Keratinocyte (primary cell): ENCODE measurements at regions not wholly inside any gene's neighbourhood (a gene's known extent, or its start where the extent isn't known, plus 50 kb on each side); places are given as distances from the start of the nearest gene placed in this dataset.

Source experiments
- EZH2 ChIP-seq: IDR thresholded peaks from one replicate; pipeline ENCODE4 v1.6.1; 2012; ENCODE audit warnings: inconsistent platforms, mild to moderate bottlenecking, low read length, moderate library complexity
- TF ChIP-seq, protein P1 (sequence below), 3 experiments: IDR thresholded peaks in 1 of 3; conservative IDR thresholded peaks in 1 of 3; optimal IDR thresholded peaks in 1 of 3; 2 replicates in 2 of 3; 3 replicates in 1 of 3; pipeline versions ENCODE3 to v1.5.1; 2011; ENCODE audit warnings: low read length in 3 of 3, mild to moderate bottlenecking in 3 of 3, moderate library complexity in 2 of 3, control low read depth in 1 of 3, inconsistent platforms in 1 of 3; ENCODE audit not compliant: insufficient read depth in 2 of 3; ENCODE audit errors: extremely low read depth in 1 of 3

DNA sequence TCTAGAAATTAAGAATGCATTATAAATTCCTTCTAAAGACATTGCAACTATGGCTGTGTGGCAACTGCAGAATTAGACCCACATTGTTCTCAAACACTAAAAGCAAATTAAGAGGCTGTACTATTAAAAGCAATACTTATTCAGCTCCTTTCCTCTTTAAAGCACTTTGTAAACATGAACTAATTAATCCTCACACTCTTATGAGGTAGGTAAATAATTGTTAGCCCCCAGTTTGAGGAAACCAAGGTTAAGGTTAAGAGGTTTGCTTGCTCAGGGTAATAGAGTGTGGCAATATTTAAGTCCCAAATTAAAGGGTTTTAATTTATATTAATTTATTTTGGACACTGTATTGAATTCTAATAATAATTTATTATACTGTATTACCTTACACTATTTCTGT, 553.8 kb downstream of the LRRIQ3 start:
- TF ChIP-seq, protein P1, sequence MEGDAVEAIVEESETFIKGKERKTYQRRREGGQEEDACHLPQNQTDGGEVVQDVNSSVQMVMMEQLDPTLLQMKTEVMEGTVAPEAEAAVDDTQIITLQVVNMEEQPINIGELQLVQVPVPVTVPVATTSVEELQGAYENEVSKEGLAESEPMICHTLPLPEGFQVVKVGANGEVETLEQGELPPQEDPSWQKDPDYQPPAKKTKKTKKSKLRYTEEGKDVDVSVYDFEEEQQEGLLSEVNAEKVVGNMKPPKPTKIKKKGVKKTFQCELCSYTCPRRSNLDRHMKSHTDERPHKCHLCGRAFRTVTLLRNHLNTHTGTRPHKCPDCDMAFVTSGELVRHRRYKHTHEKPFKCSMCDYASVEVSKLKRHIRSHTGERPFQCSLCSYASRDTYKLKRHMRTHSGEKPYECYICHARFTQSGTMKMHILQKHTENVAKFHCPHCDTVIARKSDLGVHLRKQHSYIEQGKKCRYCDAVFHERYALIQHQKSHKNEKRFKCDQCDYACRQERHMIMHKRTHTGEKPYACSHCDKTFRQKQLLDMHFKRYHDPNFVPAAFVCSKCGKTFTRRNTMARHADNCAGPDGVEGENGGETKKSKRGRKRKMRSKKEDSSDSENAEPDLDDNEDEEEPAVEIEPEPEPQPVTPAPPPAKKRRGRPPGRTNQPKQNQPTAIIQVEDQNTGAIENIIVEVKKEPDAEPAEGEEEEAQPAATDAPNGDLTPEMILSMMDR (optimal IDR thresholded peaks at IDR 0.05 in 1 of 3, IDR thresholded peaks at IDR 0.05 in 1 of 3, conservative IDR thresholded peaks at IDR 0.05 in 1 of 3; ENCODE audit: extremely low read depth in 1 of 3, insufficient read depth in 2 of 3, low read length in 3 of 3) = no peak
- no peak for TF ChIP-seq EZH2
